Keratinocyte (primary cell): ENCODE measurements at regions not wholly inside any gene's neighbourhood (a gene's known extent, or its start where the extent isn't known, plus 50 kb on each side); places are given as distances from the start of the nearest gene placed in this dataset.

Experiments used
- DNase-seq: peaks from one replicate; pipeline ENCODE4 v3.0.0-alpha.2; 2011; ENCODE audit warnings: low read depth, missing footprints, low spot score
- FAIRE-seq: peaks from 2 replicates; lab custom pipeline; 2011; peaks lifted over from hg19 to GRCh38; lab: Jason Lieb, UNC
- H2AFZ ChIP-seq: 2 replicates; pipeline ENCODE4 v1.6.0; 2012; ENCODE audit warnings: low read length, control low read depth, inconsistent platforms; ENCODE audit not compliant: control insufficient read depth
- H3K27ac ChIP-seq: 2 replicates; pipeline ENCODE4 v1.5.1; 2011; ENCODE audit warnings: low read length; ENCODE audit not compliant: control insufficient read depth, insufficient read depth
- H3K27me3 ChIP-seq: 3 replicates; pipeline ENCODE4 v1.6.0; 2011; ENCODE audit warnings: low read length; ENCODE audit not compliant: control insufficient read depth, insufficient read depth; ENCODE audit errors: extremely low read depth
- H3K36me3 ChIP-seq, 2 experiments: 2 replicates in 1 of 2; 3 replicates in 1 of 2; pipeline ENCODE4 v1.5.1; 2011; ENCODE audit warnings: low read length in 2 of 2, mild to moderate bottlenecking in 1 of 2; ENCODE audit not compliant: control insufficient read depth in 2 of 2, insufficient read depth in 2 of 2; ENCODE audit errors: extremely low read depth in 1 of 2
- H3K4me1 ChIP-seq: 3 replicates; pipeline ENCODE4 v1.5.1; 2011; ENCODE audit warnings: low read length; ENCODE audit not compliant: control insufficient read depth, insufficient read depth; ENCODE audit errors: extremely low read depth
- H3K4me2 ChIP-seq: 3 replicates; pipeline ENCODE4 v1.6.0; 2011; ENCODE audit warnings: low read depth, low read length; ENCODE audit not compliant: control insufficient read depth, insufficient read depth; ENCODE audit errors: extremely low read depth
- H3K4me3 ChIP-seq, 3 experiments: fragments of 200-600 bp in 1 of 3; sonication (generic) in 1 of 3; 2 replicates in 2 of 3; 3 replicates in 1 of 3; pipeline ENCODE4 v1.5.1; 2011 to 2016; ENCODE audit warnings: low read length in 3 of 3, mild to moderate bottlenecking in 3 of 3, control low read depth in 2 of 3, inconsistent platforms in 1 of 3, low read depth in 1 of 3, mixed read lengths in 1 of 3, mixed run types in 1 of 3, moderate library complexity in 1 of 3; ENCODE audit not compliant: control insufficient read depth in 2 of 3, insufficient read depth in 2 of 3; ENCODE audit errors: extremely low read depth in 1 of 3
- H3K79me2 ChIP-seq: 2 replicates; pipeline ENCODE4 v1.6.0; 2012; ENCODE audit warnings: low read length; ENCODE audit not compliant: control insufficient read depth, insufficient read depth
- H3K9ac ChIP-seq: 3 replicates; pipeline ENCODE4 v1.6.0; 2011; ENCODE audit warnings: low read length; ENCODE audit not compliant: control insufficient read depth, insufficient read depth; ENCODE audit errors: extremely low read depth
- H3K9me1 ChIP-seq: 3 replicates; pipeline ENCODE4 v1.6.0; 2011; ENCODE audit warnings: low read length; ENCODE audit not compliant: control insufficient read depth, insufficient read depth; ENCODE audit errors: extremely low read depth
- H3K9me3 ChIP-seq: 2 replicates; pipeline ENCODE4 v1.5.1; 2012; ENCODE audit warnings: low read depth, low read length; ENCODE audit not compliant: control insufficient read depth
- H4K20me1 ChIP-seq: 3 replicates; pipeline ENCODE4 v1.6.0; 2011; ENCODE audit warnings: low read length; ENCODE audit not compliant: control insufficient read depth, insufficient read depth; ENCODE audit errors: extremely low read depth
- EZH2 ChIP-seq: IDR thresholded peaks from one replicate; pipeline ENCODE4 v1.6.1; 2012; ENCODE audit warnings: inconsistent platforms, mild to moderate bottlenecking, low read length, moderate library complexity
- dilution Hi-C: fragments of 300-500 bp; cut with MboI; formaldehyde crosslinking; loops from one replicate; pipeline ENCODE4 v1.7.0; 2020; ENCODE audit warnings: low sequenced_read_pairs; ENCODE audit not compliant: extremely low pct_ligation_motif_present
- TF ChIP-seq, protein P1 (sequence below), 3 experiments: IDR thresholded peaks in 1 of 3; conservative IDR thresholded peaks in 1 of 3; optimal IDR thresholded peaks in 1 of 3; 2 replicates in 2 of 3; 3 replicates in 1 of 3; pipeline versions ENCODE3 to v1.5.1; 2011; ENCODE audit warnings: low read length in 3 of 3, mild to moderate bottlenecking in 3 of 3, moderate library complexity in 2 of 3, control low read depth in 1 of 3, inconsistent platforms in 1 of 3; ENCODE audit not compliant: insufficient read depth in 2 of 3; ENCODE audit errors: extremely low read depth in 1 of 3

DNA sequence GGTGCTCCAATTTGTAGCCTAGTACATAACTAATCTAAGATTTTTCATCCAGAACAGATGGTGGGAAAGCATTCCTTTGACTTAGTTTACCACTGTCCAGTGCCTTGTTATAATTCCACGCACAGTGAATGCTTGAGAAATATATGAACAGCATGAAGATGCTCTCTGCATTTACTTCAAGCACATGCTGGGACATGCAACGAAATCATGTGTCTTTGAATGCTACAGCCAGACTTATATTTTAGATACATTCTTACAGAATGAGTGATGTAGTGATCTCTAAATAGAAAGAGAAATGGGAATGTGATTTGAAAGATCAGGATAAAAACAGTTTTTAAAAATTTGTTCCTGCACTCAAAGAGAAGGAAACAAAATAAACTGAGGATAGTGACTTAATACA, 398.3 kb downstream of the FBXO15 start:
- TF ChIP-seq, protein P1, sequence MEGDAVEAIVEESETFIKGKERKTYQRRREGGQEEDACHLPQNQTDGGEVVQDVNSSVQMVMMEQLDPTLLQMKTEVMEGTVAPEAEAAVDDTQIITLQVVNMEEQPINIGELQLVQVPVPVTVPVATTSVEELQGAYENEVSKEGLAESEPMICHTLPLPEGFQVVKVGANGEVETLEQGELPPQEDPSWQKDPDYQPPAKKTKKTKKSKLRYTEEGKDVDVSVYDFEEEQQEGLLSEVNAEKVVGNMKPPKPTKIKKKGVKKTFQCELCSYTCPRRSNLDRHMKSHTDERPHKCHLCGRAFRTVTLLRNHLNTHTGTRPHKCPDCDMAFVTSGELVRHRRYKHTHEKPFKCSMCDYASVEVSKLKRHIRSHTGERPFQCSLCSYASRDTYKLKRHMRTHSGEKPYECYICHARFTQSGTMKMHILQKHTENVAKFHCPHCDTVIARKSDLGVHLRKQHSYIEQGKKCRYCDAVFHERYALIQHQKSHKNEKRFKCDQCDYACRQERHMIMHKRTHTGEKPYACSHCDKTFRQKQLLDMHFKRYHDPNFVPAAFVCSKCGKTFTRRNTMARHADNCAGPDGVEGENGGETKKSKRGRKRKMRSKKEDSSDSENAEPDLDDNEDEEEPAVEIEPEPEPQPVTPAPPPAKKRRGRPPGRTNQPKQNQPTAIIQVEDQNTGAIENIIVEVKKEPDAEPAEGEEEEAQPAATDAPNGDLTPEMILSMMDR (optimal IDR thresholded peaks at IDR 0.05 in 1 of 3, IDR thresholded peaks at IDR 0.05 in 1 of 3, conservative IDR thresholded peaks at IDR 0.05 in 1 of 3; ENCODE audit: extremely low read depth in 1 of 3, insufficient read depth in 2 of 3, low read length in 3 of 3): no peak
- TF ChIP-seq EZH2: no peak
- H2AFZ ChIP-seq: no peak overlapping the region
- no peaks in the 10 kb centered on the region for H4K20me1 ChIP-seq
- no peaks in the 10 kb centered on the region for H3K36me3 ChIP-seq
- no peaks in the 10 kb centered on the region for H3K79me2 ChIP-seq
- no peaks in the 10 kb centered on the region for H3K9me3 ChIP-seq
- no peak overlapping the region for H3K27ac ChIP-seq
- FAIRE-seq (peak; percentile 60), DNase-seq (no peak)
- H3K27me3 ChIP-seq: no peaks in the 10 kb centered on the region
- H3K4me3 ChIP-seq: no peak overlapping the region
- H3K9me1 ChIP-seq: no peaks in the 10 kb centered on the region
- peak overlapping the region; percentile 3 for H3K4me2 ChIP-seq
- H3K4me1 ChIP-seq: peaks cover 22% of the 10 kb centered on the region
- dilution Hi-C loops: no loop called here
- no peak overlapping the region for H3K9ac ChIP-seq

GRCh38 chr18:73748731-73749130, 398.9 kb downstream of the FBXO15 start:
- Histone ChIP-seq H3K9me1 (no peaks in the 10 kb centered on the region), H3K27me3 (no peaks in the 10 kb centered on the region), H3K9me3 (no peaks in the 10 kb centered on the region), H3K27ac (no peak overlapping the region), H3K4me1 (peaks cover 22% of the 10 kb centered on the region), H3K36me3 (no peaks in the 10 kb centered on the region), H3K4me2 (no peak overlapping the region), H2AFZ (no peak overlapping the region), H4K20me1 (no peaks in the 10 kb centered on the region), H3K4me3 (no peak overlapping the region), H3K79me2 (no peaks in the 10 kb centered on the region), H3K9ac (no peak overlapping the region)
- TF ChIP-seq EZH2: no peak
- TF ChIP-seq, protein P1 (optimal IDR thresholded peaks at IDR 0.05 in 1 of 3, IDR thresholded peaks at IDR 0.05 in 1 of 3, conservative IDR thresholded peaks at IDR 0.05 in 1 of 3; ENCODE audit: extremely low read depth in 1 of 3, insufficient read depth in 2 of 3, low read length in 3 of 3): no peak
- DNase-seq (no peak), FAIRE-seq (no peak)
- dilution Hi-C loops: no loop called here
